GM12865 (cell line): ENCODE measurements at regions not wholly inside any gene's neighbourhood (a gene's known extent, or its start where the extent isn't known, plus 50 kb on each side); places are given as distances from the start of the nearest gene placed in this dataset.

Experiments
- DNase-seq: peaks from one replicate; pipeline ENCODE4 v3.0.0; 2010; ENCODE audit warnings: low read depth
- H3K4me3 ChIP-seq: 2 replicates; pipeline ENCODE4 v1.5.1; 2011; ENCODE audit warnings: mild to moderate bottlenecking, low read depth, low read length, control low read depth
- CTCF ChIP-seq: IDR thresholded peaks from 2 replicates; pipeline ENCODE4 v1.5.1; 2011; ENCODE audit warnings: low read length, control low read depth, low read depth, inconsistent platforms; ENCODE audit not compliant: insufficient read depth; ENCODE audit errors: missing control alignments

GRCh38 chrX:40349251-40349650 is 231.5 kb upstream of the ATP6AP2 start:
- no peak overlapping the region for H3K4me3 ChIP-seq
- no peak for DNase-seq
- TF ChIP-seq CTCF = no peak

GRCh38 chrX:40346379-40346778 is 234.4 kb upstream of the ATP6AP2 start:
- H3K4me3 ChIP-seq = no peak overlapping the region
- no peak for TF ChIP-seq CTCF
- DNase-seq = no peak

GRCh38 chrX:40343319-40343718 is 237.5 kb upstream of the ATP6AP2 start:
- TF ChIP-seq CTCF = no peak
- H3K4me3 ChIP-seq = no peak overlapping the region
- no peak for DNase-seq

GRCh38 chrX:40340116-40340515 is 240.7 kb upstream of the ATP6AP2 start:
- no peak for TF ChIP-seq CTCF
- no peak overlapping the region for H3K4me3 ChIP-seq
- no peak for DNase-seq

- no peak overlapping the region for H3K4me3 ChIP-seq
- DNase-seq = no peak
- no peak for TF ChIP-seq CTCF
Measured at GRCh38 chrX:40333344-40333743, 235.6 kb upstream of the BCOR start.

GRCh38 chrX:40331762-40332161 is 234.0 kb upstream of the BCOR start:
- TF ChIP-seq CTCF = no peak
- no peak overlapping the region for H3K4me3 ChIP-seq
- no peak for DNase-seq

- no peak for TF ChIP-seq CTCF
- no peak for DNase-seq
- H3K4me3 ChIP-seq = no peak overlapping the region
Measured at GRCh38 chrX:40331353-40331752, 233.6 kb upstream of the BCOR start.
